ENCODE measurements at regions not wholly inside any gene's neighbourhood (a gene's known extent, or its start where the extent isn't known, plus 50 kb on each side); places are given as distances from the start of the nearest gene placed in this dataset.

DNA sequence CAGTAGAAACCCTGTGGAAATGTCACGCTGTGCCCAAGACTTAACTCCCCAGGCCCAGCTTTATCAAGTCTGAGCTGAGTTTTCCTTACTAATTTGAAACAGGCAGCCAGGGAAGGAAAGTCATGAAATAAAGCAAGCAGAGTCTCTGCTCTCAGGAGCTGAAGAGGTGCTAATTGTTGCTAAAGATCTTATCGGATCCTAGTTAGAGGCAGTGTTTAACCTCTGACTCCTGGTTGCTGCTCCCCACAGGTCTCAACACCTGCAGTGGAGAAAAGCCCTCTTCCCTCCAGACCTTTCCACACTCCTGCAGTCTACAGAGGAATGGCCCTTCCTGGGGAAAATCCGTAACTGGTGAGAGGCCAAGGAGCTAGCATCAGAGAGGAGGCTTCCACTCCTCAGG lies 628.2 kb downstream of the NTRK3 start:
- no peak overlapping the region for H3K4me3 ChIP-seq (ENCODE audit: low read depth, low read length)
- in situ Hi-C loops (cut with HindIII; ENCODE audit: low sequenced_read_pairs), result no loop called here
- DNase-seq (ENCODE audit: low read depth), result no peak
- TF ChIP-seq, protein P1, sequence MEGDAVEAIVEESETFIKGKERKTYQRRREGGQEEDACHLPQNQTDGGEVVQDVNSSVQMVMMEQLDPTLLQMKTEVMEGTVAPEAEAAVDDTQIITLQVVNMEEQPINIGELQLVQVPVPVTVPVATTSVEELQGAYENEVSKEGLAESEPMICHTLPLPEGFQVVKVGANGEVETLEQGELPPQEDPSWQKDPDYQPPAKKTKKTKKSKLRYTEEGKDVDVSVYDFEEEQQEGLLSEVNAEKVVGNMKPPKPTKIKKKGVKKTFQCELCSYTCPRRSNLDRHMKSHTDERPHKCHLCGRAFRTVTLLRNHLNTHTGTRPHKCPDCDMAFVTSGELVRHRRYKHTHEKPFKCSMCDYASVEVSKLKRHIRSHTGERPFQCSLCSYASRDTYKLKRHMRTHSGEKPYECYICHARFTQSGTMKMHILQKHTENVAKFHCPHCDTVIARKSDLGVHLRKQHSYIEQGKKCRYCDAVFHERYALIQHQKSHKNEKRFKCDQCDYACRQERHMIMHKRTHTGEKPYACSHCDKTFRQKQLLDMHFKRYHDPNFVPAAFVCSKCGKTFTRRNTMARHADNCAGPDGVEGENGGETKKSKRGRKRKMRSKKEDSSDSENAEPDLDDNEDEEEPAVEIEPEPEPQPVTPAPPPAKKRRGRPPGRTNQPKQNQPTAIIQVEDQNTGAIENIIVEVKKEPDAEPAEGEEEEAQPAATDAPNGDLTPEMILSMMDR (IDR thresholded peaks at IDR 0.05; ENCODE audit: low read depth, low read length, missing control alignments), result no peak

- TF ChIP-seq, protein P1 (IDR thresholded peaks at IDR 0.05; ENCODE audit: low read depth, low read length, missing control alignments), result no peak
- DNase-seq (ENCODE audit: low read depth), result no peak
- in situ Hi-C loops (cut with HindIII; ENCODE audit: low sequenced_read_pairs), result no loop called here
- no peak overlapping the region for H3K4me3 ChIP-seq (ENCODE audit: low read depth, low read length)
Observed at GRCh38 chr15:87626860-87627259, 629.7 kb downstream of the NTRK3 start.

DNA sequence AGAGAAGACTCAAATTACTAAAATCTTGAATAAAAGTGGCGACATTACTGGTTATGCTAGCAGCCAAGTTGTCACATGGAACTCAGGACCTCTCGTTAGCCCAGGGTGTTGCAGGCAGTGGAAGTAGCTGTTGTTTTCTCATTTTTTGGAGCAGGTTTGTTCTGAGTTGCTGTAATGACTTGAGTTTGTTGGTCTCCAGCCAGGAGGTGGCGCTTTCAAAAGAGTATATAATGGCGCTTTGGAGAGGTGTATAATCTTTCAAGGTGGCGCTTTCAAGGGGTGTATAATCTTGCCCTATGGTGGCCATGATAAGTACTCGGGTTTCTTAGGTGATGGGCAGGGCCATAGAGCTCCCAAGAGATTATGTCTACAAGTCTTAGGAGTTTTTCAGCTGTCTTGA lies 632.7 kb downstream of the NTRK3 start:
- in situ Hi-C loops (cut with HindIII; ENCODE audit: low sequenced_read_pairs), result no loop called here
- no peak overlapping the region for H3K4me3 ChIP-seq (ENCODE audit: low read depth, low read length)
- DNase-seq (ENCODE audit: low read depth), result no peak
- TF ChIP-seq, protein P1 (IDR thresholded peaks at IDR 0.05; ENCODE audit: low read depth, low read length, missing control alignments), result no peak

DNA sequence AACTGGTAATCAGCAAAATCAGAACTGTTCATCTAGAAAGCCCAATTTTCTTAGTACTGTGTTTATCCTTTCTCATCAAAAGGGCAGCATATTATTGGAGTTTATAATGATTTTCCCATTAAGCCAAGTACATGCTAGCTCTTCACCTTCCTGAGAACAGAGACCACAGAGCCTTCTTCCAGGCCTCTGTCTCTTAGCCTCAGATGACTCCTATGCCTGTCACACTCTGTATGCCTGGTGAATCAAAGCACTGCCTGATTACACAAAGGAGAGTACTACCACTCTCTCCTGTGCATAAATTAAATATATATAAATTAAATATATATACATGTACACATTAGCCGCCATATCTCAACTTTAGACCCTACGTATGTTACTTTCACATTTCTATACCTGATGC lies 636.1 kb downstream of the NTRK3 start:
- no peak for DNase-seq (ENCODE audit: low read depth)
- H3K4me3 ChIP-seq (ENCODE audit: low read depth, low read length), result no peak overlapping the region
- TF ChIP-seq, protein P1 (IDR thresholded peaks at IDR 0.05; ENCODE audit: low read depth, low read length, missing control alignments), result no peak
- in situ Hi-C loops (cut with HindIII; ENCODE audit: low sequenced_read_pairs), result no loop called here

DNA sequence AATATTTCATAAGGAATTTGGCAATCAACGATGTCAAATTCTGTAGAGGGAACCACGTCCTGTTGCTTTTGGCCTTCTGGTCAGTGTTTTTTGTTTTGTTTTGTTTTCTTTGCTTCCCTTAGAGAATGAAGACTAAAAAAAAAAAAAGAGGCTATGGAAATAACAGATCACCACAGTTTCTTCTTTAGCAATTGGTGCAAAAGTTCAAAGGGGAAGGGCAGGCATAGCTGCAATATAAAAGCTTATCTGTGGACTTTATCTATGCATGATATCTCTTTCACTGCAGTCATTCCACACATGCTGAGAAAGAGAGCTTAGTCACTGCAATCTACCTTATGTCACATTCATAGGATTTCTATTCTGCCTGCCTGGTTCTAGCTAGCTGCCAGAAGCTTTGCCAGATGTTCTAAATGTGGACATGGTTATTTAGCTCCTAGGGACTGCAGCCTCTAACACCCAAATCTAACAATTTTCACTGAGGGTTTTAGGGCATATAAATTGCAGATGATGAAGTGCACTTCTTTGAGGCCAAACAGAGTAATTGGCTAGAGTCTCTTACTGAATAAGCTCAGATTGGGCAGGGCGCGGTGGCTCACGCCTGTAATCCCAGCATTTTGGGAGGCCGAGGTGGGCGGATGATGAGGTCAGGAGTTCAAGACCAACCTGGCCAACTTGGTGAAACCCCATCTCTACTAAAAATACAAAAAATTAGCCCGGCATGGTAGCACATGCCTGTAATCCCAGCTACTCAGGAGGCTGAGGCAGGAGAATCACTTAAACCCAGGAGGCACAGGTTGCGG lies 637.2 kb downstream of the NTRK3 start:
- H3K4me3 ChIP-seq (ENCODE audit: low read depth, low read length), result no peak overlapping the region
- TF ChIP-seq, protein P1 (IDR thresholded peaks at IDR 0.05; ENCODE audit: low read depth, low read length, missing control alignments), result no peak
- DNase-seq (ENCODE audit: low read depth), result peak; percentile 81
- in situ Hi-C loops (cut with HindIII; ENCODE audit: low sequenced_read_pairs), result no loop called here

GRCh38 chr15:87618203-87618725 lies 638.3 kb downstream of the NTRK3 start:
- TF ChIP-seq, protein P1 (IDR thresholded peaks at IDR 0.05; ENCODE audit: low read depth, low read length, missing control alignments), result no peak
- DNase-seq (ENCODE audit: low read depth), result no peak
- in situ Hi-C loops (cut with HindIII; ENCODE audit: low sequenced_read_pairs), result no loop called here
- H3K4me3 ChIP-seq (ENCODE audit: low read depth, low read length), result no peak overlapping the region

Data from astrocyte of the cerebellum (primary cell).